ENCODE measurements at regions not wholly inside any gene's neighbourhood (a gene's known extent, or its start where the extent isn't known, plus 50 kb on each side); places are given as distances from the start of the nearest gene placed in this dataset.
"Not testable (repeated sequence)": the region's sequence is repeated elsewhere in the genome, so short reads cannot be mapped to it uniquely, and the experiment has no call there.

DNA sequence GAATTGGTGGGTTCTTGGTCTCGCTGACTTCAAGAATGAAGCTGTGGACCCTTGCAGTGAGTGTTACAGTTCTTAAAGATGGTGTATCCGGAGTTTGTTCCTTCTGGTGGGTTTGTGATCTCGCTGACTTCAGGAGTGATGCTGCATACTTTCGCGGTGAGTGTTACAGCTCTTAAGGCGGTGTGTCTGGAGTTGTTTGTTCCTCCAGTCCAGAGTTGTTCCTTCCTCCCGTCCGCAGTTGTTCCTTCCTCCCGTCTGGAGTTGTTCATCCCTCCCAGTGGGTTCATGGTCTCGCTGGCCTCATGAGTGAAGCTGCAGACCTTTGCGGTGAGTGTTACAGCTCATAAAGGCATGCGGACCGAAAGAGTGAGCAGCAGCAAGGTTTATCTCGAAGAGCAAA lies 159.6 kb upstream of the ADAMTSL1 start:
- DNase-seq, result no peak

DNA sequence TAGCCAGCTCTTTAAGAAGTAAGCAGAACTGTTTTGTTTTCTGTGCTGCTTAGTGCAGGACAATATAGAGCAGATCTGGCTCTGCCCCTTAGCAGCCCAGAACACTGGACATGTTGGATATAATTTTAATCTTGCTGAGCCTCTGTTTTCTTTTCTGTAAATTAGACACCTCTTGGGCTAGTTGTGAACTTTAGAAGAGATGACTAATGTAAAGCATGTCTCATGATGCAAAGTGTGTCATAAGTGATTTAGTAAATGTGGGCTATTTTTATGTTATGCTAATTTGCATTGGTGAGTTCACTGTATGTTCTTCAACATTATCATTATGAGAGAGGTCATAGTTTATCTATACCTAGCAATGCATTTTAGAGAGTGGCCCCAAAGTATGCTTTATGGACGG lies 156.1 kb upstream of the ADAMTSL1 start:
- DNase-seq, result no peak

DNA sequence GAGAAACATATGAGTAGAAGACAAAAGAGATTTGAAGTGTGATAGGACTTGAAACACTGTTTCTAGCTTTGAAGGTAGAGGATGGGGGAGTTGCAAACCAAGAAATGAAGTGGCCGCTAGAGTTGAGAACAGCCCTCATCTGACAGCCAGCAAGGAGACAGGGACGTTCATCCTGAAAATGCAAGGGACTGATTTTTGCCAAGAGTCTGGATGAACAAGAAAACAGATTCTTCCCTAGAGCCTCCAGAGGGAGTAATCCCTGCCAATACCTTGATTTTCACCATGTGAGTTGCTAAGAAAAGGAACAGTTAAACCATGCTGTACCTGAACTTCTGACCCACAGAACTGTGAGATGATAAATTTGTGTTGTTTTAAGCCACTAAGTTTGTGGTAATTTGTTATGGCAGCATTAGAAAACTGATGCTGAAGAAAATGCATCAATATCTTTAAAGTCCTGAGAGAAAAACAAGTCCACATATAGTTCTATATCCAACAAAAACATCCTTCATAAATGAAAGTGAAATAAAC lies 154.0 kb upstream of the ADAMTSL1 start:
- no peak for DNase-seq

DNA sequence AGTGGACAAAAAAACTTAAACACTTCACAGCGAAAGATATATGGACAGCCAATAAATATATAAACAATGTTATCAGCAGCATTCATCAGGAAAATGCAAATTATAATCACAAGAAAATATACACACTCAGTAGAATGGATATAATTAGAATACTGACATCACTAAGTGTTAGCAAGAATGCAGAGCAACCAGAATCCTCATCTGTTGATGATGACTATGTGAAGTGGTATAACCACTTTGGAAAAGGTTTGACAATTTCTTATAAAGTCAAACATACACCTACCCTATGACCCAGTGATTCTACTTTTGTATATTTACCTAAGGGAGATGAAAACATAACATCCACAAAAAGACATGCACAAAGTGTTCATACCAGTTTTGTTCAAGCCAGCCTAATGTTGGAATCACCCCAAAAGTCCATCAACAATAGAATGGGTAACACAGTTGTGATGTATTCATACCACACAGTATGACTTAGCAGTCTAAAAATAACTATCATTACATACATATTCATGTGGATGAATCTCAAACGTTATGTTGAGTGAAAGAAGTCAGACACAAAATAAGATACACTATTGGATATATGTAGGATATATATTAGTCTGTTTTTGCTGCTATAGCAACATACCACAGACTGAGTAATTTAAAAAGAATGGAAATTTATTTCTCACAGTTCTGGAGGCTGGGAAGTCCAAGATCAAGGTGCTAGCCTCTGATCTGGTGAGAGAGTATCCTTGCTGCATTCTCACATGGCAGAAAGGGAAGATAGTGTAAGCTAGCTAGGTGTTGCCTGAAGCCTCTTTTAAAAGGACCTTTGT lies 148.8 kb upstream of the ADAMTSL1 start:
- DNase-seq, result no peak

DNA sequence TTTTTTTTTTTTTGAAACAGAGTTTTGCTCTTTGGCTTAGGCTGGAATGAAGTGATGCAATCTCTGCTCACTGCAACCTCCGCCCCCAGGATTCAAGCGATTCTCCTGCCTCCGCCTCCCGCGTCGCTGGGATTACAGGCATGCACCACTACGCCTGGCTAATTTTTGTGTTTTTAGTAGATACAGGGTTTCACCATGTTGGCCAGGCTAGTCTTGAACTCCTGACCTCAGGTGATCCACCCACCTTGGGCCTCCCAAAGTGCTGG lies 148.3 kb upstream of the ADAMTSL1 start:
- DNase-seq, result not testable (repeated sequence)

DNA sequence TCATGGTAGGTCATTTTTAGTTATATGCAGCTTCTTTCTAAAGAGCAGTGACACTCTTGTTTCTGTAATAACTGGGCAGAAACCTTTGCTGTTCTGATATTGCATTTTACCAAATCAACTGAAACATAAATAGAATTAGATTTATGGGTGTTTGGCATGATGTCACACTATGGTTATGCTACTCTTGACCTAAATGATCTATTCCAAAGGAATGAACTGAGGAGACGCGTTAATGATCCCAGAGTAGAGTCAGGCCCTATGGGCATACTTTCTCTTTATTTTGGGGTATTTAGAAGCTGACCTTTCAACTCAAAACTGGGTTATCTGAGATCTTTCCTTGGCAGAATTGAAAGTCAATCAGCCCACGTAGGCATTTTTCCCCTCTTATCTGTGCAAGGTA lies 146.8 kb upstream of the ADAMTSL1 start:
- DNase-seq, result no peak

DNA sequence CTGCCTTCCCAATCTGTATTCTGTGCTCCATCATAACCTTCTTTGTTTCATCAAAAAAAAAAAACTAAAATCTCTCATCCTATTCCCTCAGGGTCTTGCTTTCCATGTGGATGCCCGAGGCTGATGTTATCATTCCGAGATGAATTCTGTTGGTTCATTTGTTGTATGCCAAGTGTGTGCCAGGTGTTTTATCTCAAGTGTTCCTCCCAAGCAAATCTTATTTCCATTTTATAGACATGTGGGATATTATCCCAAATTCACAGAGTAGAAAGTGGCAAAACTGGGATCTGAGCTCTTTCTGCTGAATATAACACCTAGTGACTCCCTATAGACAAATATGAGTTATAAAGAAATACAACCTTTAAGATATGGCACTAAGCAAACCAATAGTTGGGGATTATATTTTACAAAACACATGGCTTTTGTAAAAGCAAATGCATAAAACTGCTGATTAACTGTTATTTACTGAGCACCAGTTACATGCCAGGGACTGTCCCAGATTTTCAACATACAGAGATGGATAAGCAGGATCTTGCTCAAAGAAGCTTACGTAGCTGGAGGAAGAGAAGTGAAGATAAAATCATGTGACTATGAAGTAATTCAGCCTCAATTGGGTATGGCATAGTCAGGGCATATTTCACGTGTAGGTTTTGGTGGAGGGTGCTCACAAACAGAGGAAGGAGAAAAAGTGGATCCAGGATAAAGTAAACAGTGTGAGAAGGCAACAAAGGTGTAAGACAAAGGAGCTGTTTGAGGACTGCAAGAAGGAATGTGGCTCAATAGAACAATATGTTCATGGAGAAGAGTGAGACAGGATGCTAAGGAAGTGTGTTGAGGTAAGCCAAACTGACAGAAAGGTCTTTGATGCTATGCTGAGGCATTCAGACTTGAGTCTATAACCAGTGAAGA lies 143.3 kb upstream of the ADAMTSL1 start:
- DNase-seq, result peak; percentile 66

DNA sequence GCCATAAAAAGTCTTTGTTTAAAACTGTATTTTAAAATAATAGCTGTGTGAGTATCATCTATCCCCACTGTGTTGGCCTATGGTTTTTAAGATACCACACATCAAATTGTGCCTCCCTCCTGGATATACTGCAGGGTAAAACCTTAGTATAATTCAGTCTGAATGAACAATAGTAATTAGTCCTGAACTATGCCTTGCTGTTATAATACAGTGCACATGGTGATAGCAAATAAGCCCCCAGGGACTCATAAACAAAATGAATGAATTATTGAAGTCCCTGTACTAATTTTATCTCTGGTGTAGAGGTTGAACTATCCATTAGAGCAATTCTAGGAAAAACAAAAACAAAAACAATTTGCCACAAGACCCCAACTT lies 142.7 kb upstream of the ADAMTSL1 start:
- DNase-seq, result peak; percentile 89

DNA sequence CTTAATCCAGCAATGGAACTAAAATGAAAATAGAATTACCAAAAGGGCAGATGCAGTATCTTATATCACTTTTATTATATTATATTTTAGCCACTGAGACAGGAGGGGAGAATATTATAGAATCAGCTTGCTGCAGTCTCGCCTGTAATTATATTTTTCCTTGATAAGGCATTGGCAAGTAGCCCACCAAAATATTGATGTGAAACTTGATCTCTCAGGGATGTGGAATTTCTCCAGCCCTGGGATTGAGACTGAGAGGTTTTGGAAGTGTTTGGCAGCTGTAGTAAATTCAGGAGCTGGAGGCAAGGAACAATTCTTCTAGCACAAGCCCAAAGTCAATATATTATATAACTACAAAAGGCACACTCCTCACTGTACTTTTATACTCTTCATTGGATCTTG lies 142.1 kb upstream of the ADAMTSL1 start:
- DNase-seq, result peak; percentile 89

DNA sequence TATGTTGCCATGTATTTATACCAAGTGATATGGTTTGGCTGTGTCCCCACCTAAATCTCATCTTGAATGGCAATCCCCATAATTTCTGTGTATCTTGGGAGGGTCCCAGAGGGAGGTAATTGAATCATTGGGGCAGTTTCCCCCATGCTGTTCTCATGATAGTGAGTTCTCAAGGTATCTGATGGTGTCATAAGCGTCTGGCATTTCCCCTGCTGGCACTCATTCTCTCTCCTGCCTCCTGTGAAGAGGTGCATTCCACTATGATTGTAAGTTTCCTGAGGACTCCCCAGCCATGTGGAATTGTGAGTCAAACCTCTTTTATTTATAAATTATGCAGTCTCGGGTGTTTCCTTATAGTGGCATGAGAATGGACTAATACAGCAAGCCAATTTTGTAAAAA lies 140.8 kb upstream of the ADAMTSL1 start:
- no peak for DNase-seq

DNA sequence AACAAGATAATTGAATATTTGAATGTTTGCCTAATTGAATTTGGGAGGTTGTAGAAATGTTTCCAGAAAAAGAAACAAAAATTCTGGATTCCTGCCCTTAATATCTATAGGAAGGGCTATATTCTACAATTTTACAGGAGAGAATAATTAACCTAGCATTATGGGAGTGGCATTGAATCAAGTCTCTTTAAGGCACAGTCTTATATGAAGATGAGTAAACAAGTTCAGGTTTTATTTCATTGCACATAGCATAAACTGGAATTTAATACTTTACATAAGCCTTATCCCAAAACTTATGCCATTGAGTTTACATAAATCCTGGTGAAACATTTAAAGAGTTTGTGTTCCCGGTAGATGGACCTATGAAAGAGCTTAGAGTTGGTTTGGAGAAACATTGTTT lies 138.1 kb upstream of the ADAMTSL1 start:
- no peak for DNase-seq

DNA sequence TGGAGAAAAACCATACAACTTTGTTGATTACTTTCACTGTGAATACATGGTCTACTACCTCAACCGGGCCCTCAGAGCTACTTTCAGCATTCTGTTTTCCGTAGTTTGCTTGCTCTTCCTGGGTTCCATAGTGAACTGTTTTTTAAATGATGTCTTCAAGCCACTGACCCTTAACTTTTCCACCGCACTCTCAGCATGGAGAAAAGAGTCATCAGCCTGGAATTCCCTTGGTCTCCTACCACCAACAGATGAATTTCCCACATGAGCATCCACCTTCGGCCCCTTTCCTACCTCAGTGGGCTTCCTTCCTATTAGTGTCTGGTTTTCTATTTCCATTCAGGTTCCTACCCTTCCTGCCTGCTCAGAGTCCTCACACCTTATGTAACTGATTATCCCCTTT lies 135.9 kb upstream of the ADAMTSL1 start:
- no peak for DNase-seq

DNA sequence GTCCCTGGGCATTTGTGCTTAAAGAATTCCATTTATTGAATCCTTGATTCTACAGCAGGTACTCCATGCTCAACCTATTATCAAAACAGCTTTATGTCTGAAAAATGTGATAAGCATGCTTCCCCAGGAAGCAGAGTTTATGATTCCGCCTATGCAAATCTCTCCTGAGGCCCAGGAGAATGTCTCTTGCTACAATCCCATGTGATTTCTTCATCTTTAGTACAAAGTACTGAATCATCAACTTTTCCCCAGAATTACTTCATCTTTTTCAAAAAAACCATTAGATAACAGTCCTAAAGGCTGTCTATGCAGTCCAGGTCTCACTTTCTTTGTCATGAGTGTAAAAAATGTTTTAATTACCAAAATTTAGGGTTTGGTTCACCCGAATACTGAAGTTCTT lies 130.2 kb upstream of the ADAMTSL1 start:
- DNase-seq, result no peak

DNA sequence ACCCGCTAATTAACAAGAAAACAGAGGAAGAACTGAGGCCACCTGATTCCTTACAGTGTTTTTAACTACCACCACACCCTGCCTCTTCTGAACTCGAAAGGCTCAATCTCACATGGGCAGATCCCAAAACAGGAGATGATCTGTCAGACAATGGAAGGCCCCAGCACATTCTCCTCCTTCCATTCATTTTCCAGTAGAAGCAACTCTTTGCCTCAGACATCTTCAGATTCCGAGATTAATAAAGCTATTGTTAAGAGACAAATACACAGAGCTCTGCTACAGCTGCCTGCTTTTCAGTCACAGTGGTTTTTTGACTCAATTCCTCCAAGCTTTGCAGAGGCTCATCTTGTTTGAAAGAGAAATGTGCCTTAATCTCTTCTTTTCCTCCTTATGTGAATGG lies 127.2 kb upstream of the ADAMTSL1 start:
- no peak for DNase-seq

DNA sequence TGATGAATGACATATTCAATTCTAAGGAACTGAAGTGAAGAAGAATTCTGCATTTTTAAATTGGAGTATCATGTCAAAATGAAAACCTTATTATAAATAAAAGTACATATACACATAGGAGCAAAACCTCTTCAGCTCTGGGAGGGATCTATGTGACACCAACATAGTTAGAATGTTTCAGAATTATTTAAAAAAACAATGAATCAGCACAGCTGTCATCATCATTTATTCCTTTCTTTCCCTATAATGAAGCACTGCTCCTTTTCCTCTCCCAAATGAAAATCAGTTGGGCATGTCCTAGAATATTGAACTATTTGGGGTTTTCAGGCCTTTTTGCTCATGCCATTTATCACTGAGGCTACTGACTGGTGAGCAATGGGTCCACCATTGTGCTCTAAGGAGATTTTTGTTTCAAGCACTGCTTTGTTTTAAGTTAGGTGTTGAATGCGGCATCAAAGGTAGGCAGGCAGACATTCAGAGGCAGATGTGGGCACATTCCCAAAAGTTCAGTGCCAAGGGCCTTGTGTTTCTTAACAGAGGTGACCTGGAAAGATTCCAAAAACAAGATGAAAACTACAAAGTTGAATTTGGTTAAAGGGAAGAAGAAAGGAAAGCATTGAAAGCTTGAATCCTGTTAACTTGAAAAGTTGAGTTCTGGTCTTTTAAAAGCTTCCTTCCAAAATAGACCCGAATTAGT lies 126.4 kb upstream of the ADAMTSL1 start:
- DNase-seq, result no peak

DNA sequence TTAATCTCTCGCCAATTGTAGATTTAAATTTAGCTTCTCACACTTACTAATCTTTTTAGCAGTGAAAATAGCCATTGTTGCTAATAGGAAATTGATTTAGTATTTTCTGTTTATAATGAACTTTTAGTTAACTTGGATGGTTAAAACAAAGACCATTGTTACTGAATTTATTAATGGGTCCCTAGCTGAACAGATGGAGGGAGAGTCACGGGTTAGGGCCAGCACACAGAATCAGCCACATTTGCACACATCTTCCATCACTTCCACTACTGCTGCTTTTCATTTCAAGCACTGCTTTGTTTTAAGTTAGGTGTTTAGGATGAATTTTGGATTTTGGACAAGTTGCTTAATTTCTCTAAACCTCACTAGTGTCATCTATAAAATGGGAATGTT lies 125.9 kb upstream of the ADAMTSL1 start:
- DNase-seq, result no peak

DNA sequence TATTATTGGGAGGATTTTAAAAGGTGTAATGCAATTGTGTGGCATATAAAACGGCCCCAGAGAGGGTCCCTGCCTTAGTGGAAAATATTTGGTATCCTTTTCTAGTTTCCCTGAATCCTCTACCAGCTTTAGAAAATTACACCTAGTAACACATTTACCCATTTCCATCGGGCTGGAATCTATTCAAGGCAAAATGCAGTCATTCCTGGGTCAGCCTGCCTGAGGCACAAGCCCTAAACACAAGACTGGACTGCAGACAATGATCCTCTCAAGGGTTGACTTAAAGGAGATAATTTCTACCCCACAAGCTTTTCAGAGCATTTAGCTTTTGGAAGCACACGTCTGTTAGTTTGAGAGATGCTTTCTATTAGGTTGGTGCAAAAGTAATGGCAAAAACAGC lies 124.4 kb upstream of the ADAMTSL1 start:
- no peak for DNase-seq

DNA sequence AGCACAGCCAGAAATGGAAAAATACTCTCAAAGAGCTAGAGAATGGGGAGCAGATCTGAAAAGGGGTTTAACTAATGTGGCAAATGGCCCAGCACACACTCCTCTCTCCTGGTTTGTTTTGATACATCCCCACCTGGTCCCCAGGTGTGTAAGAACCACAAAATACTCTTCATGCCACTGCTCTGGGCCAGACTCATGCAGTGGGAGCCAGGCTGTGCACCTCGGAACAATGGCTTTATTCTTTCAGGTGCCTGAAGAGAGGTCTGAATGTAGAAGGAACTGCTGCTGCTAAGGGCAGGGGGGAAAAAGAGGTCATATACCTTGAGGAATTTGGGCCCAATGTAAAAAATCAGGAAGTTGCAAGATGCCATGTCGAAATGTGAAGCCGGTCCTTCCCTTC lies 123.9 kb upstream of the ADAMTSL1 start:
- DNase-seq, result no peak

DNA sequence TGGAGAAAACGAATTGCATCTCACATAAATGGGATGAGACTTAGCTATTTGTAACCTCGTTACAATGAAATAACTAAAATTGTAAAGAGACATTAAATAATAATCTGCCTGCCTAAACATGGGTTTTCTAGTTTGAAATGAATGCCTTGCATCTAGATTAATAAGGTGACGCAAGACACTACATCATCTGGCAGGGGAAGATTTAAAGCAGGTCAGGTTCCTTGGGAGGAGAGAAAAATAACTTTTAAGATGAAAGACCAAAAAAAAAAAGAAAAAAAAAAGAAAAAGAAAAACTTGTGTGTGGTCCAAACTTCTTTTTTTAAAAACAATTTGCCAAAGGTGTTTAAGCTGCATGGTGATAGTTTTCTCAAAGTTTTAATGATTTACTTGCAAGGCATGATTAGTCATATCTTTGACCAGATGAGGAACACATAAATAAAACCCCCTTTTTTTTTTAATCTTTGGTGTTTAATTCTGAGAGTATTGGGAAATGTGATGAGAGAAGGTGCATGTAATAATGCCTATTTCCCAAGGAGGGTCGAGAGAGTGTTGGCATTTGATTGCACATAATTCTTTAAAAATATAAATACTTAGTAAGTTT lies 122.9 kb upstream of the ADAMTSL1 start:
- no peak for DNase-seq

DNA sequence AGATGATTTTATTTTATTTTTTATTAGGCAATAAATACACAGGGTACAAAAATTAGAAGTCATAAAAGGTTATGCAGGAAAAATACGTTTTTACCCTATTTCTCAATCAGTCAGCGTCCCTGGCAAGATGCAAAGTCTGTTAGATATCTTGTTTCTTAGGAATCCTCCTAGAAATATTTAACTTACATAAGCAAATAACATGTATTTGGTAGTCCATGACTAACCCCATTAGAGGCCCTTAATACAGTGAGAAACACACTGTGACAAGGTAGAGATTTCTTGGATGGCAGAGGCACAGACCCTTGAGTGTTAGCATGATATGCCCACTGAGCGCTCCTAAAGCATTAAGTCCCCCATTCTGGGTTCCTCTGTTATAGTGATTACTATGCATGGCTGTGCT lies 121.2 kb upstream of the ADAMTSL1 start:
- DNase-seq, result no peak

DNA sequence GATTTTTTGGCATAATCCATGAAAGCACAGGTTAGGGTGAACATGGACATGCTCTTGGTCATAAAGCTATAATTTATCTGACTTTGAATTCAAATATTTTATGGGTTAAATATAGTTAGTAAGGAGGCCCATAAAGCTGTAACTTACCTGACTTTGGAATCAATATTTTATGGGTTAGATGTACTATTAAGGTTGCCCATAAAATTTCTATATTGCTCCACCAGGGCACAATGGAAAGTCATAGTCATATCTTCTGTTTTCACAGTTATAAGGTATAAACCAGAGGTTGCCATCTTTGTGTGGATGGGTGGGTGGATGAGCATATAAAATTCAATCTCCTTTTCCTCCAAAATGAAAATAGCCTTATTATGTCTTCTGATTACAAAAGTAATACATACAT lies 120.5 kb upstream of the ADAMTSL1 start:
- DNase-seq, result no peak

DNA sequence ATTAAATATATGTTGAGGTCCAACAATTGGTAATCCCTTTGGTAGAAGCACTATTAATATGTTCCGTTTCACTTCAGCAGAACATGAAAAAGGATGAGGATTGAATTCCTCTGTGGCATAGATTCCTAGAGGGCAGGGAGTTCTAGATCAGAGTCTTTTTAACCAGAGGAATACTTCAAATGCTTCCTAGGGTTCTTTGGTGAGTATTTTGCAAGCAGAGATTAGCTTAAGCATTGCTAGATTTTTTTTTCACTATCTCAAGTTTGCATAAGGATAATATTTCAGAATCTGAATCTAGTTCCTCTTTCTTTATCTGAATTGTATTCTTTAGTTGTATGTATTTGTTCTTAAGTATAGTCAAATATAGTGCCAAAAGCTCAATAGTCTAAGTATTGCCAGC lies 116.6 kb upstream of the ADAMTSL1 start:
- no peak for DNase-seq

DNA sequence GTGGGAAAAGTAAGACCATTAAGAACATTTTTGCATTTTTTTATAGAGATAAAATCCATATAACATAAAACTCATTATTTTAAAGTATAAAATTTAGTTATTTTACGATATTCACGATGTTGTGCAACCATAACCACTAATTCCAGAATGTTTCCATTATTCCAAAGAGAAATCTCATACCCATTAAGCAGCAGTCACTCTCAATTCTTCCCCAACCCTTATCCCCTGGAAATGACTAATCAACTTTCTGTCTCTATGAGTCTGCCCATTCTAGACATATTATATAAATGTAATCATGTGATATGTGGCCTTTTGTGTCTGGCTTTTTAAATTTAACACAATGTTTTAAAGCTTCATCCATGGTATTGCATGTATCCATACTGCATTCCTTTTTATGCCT lies 115.6 kb upstream of the ADAMTSL1 start:
- no peak for DNase-seq
